Neural cell (in vitro differentiated cells): ENCODE measurements at regions not wholly inside any gene's neighbourhood (a gene's known extent, or its start where the extent isn't known, plus 50 kb on each side); places are given as distances from the start of the nearest gene placed in this dataset.

Experiments used
- EP300 ChIP-seq: fragments of 450-650 bp; conservative IDR thresholded peaks from 2 replicates; pipeline ENCODE4 v1.6.1; 2014; ENCODE audit warnings: antibody characterized with exemption, mild to moderate bottlenecking, moderate library complexity; ENCODE audit not compliant: poor library complexity, severe bottlenecking
- EZH2 ChIP-seq: fragments of 200-600, 300-800 bp; shearing (Covaris generic), sonication (generic); IDR thresholded peaks from 2 replicates; pipeline ENCODE4 v1.6.1; 2014; ENCODE audit warnings: antibody characterized with exemption, low read length, borderline replicate concordance, mild to moderate bottlenecking; ENCODE audit not compliant: insufficient read depth, poor library complexity, severe bottlenecking
- POLR2AphosphoS5 ChIP-seq: IDR thresholded peaks from 2 replicates; pipeline ENCODE4 v1.6.1; 2012
- RAD21 ChIP-seq: fragments of 450-650 bp; conservative IDR thresholded peaks from 2 replicates; pipeline ENCODE4 v1.6.1; 2014; ENCODE audit warnings: antibody characterized with exemption, mild to moderate bottlenecking, moderate library complexity
- SMC3 ChIP-seq: fragments of 450-650 bp; conservative IDR thresholded peaks from 2 replicates; pipeline ENCODE4 v1.6.1; 2014; ENCODE audit warnings: antibody characterized with exemption, mild to moderate bottlenecking, moderate library complexity; ENCODE audit not compliant: poor library complexity
- TAF1 ChIP-seq: IDR thresholded peaks from 2 replicates; pipeline ENCODE4 v1.6.1; 2012; ENCODE audit warnings: low read depth
- TF ChIP-seq, protein P1 (sequence below): fragments of 450-650 bp; IDR thresholded peaks from 2 replicates; pipeline ENCODE4 v1.5.1; 2014; ENCODE audit warnings: antibody characterized with exemption, mild to moderate bottlenecking, moderate library complexity; ENCODE audit not compliant: poor library complexity, severe bottlenecking
- TF ChIP-seq, protein P2 (sequence below): IDR thresholded peaks from 2 replicates; pipeline ENCODE4 v1.6.1; 2012; ENCODE audit warnings: borderline replicate concordance

DNA sequence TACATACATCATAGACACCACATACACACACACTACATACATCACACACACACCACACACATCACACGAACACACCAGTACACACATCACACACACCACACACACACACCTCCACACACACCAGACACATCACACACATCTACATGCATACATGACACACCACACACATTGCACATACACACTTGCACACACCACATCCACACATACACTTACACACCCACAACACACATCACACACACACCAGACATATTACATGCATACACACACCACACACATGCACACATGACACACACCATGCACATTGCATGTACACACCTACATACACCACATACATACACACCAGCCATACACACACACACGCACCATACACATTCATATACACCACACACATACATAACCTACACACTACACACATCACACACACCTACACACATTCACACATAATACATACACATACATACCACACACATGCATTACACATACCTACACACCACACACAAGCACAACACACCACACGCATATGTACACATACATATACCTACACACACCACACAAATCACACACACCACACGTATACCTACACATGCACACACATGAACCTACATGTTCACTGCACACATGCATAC is 156.5 kb downstream of the NDUFA10 start:
- TF ChIP-seq, protein P1, sequence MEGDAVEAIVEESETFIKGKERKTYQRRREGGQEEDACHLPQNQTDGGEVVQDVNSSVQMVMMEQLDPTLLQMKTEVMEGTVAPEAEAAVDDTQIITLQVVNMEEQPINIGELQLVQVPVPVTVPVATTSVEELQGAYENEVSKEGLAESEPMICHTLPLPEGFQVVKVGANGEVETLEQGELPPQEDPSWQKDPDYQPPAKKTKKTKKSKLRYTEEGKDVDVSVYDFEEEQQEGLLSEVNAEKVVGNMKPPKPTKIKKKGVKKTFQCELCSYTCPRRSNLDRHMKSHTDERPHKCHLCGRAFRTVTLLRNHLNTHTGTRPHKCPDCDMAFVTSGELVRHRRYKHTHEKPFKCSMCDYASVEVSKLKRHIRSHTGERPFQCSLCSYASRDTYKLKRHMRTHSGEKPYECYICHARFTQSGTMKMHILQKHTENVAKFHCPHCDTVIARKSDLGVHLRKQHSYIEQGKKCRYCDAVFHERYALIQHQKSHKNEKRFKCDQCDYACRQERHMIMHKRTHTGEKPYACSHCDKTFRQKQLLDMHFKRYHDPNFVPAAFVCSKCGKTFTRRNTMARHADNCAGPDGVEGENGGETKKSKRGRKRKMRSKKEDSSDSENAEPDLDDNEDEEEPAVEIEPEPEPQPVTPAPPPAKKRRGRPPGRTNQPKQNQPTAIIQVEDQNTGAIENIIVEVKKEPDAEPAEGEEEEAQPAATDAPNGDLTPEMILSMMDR: no peak
- TF ChIP-seq EZH2: no peak
- no peak for TF ChIP-seq TAF1
- no peak for TF ChIP-seq POLR2AphosphoS5
- no peak for TF ChIP-seq EP300
- TF ChIP-seq, protein P2, sequence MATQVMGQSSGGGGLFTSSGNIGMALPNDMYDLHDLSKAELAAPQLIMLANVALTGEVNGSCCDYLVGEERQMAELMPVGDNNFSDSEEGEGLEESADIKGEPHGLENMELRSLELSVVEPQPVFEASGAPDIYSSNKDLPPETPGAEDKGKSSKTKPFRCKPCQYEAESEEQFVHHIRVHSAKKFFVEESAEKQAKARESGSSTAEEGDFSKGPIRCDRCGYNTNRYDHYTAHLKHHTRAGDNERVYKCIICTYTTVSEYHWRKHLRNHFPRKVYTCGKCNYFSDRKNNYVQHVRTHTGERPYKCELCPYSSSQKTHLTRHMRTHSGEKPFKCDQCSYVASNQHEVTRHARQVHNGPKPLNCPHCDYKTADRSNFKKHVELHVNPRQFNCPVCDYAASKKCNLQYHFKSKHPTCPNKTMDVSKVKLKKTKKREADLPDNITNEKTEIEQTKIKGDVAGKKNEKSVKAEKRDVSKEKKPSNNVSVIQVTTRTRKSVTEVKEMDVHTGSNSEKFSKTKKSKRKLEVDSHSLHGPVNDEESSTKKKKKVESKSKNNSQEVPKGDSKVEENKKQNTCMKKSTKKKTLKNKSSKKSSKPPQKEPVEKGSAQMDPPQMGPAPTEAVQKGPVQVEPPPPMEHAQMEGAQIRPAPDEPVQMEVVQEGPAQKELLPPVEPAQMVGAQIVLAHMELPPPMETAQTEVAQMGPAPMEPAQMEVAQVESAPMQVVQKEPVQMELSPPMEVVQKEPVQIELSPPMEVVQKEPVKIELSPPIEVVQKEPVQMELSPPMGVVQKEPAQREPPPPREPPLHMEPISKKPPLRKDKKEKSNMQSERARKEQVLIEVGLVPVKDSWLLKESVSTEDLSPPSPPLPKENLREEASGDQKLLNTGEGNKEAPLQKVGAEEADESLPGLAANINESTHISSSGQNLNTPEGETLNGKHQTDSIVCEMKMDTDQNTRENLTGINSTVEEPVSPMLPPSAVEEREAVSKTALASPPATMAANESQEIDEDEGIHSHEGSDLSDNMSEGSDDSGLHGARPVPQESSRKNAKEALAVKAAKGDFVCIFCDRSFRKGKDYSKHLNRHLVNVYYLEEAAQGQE: no peak
- no peak for TF ChIP-seq RAD21
- TF ChIP-seq SMC3: no peak
